H1 (cell line): ENCODE measurements at regions not wholly inside any gene's neighbourhood (a gene's known extent, or its start where the extent isn't known, plus 50 kb on each side); places are given as distances from the start of the nearest gene placed in this dataset.

ENCODE experiments used
- CEBPB ChIP-seq: IDR thresholded peaks from 2 replicates; pipeline ENCODE4 v1.6.1; 2012; ENCODE audit warnings: low read depth, low read length
- CREB1 ChIP-seq: IDR thresholded peaks from 2 replicates; pipeline ENCODE4 v1.6.1; 2012; ENCODE audit warnings: inconsistent platforms
- HDAC6 ChIP-seq: IDR thresholded peaks from one replicate; pipeline ENCODE4 v1.7.1; 2012; ENCODE audit warnings: low read depth, mild to moderate bottlenecking, inconsistent platforms, low read length, moderate library complexity
- KDM4A ChIP-seq: IDR thresholded peaks from one replicate; pipeline ENCODE4 v1.7.1; 2012; ENCODE audit warnings: low read depth, mild to moderate bottlenecking, moderate library complexity, low read length, inconsistent platforms; ENCODE audit not compliant: severe bottlenecking
- MAFK ChIP-seq: IDR thresholded peaks from 2 replicates; pipeline ENCODE4 v1.6.1; 2012; ENCODE audit warnings: low read depth, mild to moderate bottlenecking, improper control_type of control experiment, low read length
- NANOG ChIP-seq: IDR thresholded peaks from 2 replicates; pipeline ENCODE4 v1.6.1; 2011; ENCODE audit warnings: low read length, low read depth, mild to moderate bottlenecking, inconsistent platforms; ENCODE audit not compliant: insufficient read depth, poor library complexity, severe bottlenecking
- RBBP5 ChIP-seq: IDR thresholded peaks from 2 replicates; pipeline ENCODE4 v1.7.1; 2012; ENCODE audit warnings: low read depth, mild to moderate bottlenecking, inconsistent platforms, low read length, moderate library complexity, borderline replicate concordance
- TAF1 ChIP-seq: IDR thresholded peaks from 2 replicates; pipeline ENCODE4 v1.6.1; 2011; ENCODE audit warnings: mild to moderate bottlenecking, low read depth, low read length
- TEAD4 ChIP-seq: IDR thresholded peaks from 2 replicates; pipeline ENCODE4 v1.6.1; 2012; ENCODE audit warnings: low read depth, low read length, inconsistent platforms, mixed read lengths
- TF ChIP-seq, protein P1 (sequence below): IDR thresholded peaks from 2 replicates; pipeline ENCODE4 v1.6.1; 2011; ENCODE audit warnings: low read length, improper control_type of control experiment
- TF ChIP-seq, protein P2 (sequence below): IDR thresholded peaks from 2 replicates; pipeline ENCODE4 v1.6.1; 2012; ENCODE audit warnings: inconsistent platforms

DNA sequence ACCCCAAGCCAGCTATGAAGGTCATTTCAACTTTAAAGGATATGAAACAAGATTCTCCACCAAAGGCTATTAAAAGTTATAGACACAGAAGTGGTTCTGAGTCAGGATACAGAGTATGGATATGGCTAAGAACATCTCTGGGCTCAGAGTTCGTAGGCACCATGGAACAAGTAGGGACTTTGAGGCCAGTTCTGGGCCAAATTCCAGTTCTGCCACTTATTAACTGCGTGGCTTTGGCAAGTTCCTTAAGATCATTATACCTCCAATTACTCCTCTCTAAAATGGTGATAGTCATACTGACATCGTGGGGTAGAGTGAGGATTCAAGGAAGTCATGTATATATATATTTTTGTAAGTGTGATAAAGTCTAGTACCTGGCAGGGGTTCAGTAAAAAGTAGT, 105.8 kb upstream of the NFE2L3 start (continued):
- TF ChIP-seq TEAD4 (no peak), TAF1 (no peak), KDM4A (no peak), CREB1 (no peak), HDAC6 (no peak), RBBP5 (no peak), CEBPB (no peak), NANOG (no peak), MAFK (no peak)
- TF ChIP-seq, protein P1, sequence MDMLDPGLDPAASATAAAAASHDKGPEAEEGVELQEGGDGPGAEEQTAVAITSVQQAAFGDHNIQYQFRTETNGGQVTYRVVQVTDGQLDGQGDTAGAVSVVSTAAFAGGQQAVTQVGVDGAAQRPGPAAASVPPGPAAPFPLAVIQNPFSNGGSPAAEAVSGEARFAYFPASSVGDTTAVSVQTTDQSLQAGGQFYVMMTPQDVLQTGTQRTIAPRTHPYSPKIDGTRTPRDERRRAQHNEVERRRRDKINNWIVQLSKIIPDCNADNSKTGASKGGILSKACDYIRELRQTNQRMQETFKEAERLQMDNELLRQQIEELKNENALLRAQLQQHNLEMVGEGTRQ, result no peak
- TF ChIP-seq, protein P2, sequence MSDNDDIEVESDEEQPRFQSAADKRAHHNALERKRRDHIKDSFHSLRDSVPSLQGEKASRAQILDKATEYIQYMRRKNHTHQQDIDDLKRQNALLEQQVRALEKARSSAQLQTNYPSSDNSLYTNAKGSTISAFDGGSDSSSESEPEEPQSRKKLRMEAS, result no peak
